ENCODE measurements at regions not wholly inside any gene's neighbourhood (a gene's known extent, or its start where the extent isn't known, plus 50 kb on each side); places are given as distances from the start of the nearest gene placed in this dataset.

DNA sequence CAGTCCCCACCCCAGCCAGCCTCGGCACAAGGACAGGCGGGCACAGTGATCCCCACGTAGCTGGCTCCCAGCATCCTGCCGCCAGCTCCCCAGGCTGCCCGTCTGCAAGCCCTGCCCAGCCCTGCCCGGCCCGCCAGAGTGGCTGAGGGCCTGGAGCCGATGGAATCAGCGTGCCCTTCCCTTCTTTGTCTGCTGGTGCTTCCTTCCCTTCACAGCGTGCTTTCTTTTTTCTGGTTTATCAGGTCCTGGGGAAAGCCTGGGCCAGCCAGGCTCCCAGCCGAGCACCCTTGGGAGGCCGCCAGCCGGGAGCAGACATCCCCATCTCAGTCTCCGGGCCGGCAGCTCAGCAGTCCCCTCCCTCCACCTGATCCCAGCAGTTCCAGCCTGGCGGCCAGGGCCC, 54.7 kb upstream of the SMAD6 start:
- TF ChIP-seq, protein P1, sequence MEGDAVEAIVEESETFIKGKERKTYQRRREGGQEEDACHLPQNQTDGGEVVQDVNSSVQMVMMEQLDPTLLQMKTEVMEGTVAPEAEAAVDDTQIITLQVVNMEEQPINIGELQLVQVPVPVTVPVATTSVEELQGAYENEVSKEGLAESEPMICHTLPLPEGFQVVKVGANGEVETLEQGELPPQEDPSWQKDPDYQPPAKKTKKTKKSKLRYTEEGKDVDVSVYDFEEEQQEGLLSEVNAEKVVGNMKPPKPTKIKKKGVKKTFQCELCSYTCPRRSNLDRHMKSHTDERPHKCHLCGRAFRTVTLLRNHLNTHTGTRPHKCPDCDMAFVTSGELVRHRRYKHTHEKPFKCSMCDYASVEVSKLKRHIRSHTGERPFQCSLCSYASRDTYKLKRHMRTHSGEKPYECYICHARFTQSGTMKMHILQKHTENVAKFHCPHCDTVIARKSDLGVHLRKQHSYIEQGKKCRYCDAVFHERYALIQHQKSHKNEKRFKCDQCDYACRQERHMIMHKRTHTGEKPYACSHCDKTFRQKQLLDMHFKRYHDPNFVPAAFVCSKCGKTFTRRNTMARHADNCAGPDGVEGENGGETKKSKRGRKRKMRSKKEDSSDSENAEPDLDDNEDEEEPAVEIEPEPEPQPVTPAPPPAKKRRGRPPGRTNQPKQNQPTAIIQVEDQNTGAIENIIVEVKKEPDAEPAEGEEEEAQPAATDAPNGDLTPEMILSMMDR (conservative IDR thresholded peaks at IDR 0.05 in 1 of 2, IDR thresholded peaks at IDR 0.05 in 1 of 2; ENCODE audit: extremely low read depth in 1 of 2, insufficient read depth in 1 of 2, low read depth in 1 of 2, low read length in 2 of 2) = no peak
- TF ChIP-seq EZH2 (IDR thresholded peaks at IDR 0.05; ENCODE audit: borderline replicate concordance, low read length) = no peak

Data from mammary epithelial cell (primary cell).